Upper lobe of left lung (tissue), 6 donors: ENCODE measurements at regions not wholly inside any gene's neighbourhood (a gene's known extent, or its start where the extent isn't known, plus 50 kb on each side); places are given as distances from the start of the nearest gene placed in this dataset.

Experiments
- ATAC-seq, 2 donors: fragments of 200-7000 bp; cut with Tn5 transposase; one replicate each; pipeline ENCODE4 v1.9.1; 2022; ENCODE audit warnings: mild to moderate bottlenecking in 2 of 2, moderate library complexity in 2 of 2; ENCODE audit not compliant: low FRiP score in 2 of 2
- DNase-seq, 2 donors: peaks; one replicate each; pipeline ENCODE4 v3.0.0-alpha.2; 2019 to 2020
- H3K27ac ChIP-seq, 4 donors: fragments of 200-600 bp; sonication (generic); one replicate each; pipeline ENCODE4 v1.5.1; 2016 to 2019
- H3K27me3 ChIP-seq, 4 donors: fragments of 200-600 bp; sonication (generic); one replicate each; pipeline ENCODE4 v1.5.1; 2017 to 2019
- H3K36me3 ChIP-seq, 4 donors: fragments of 200-600 bp; sonication (generic); one replicate each; pipeline ENCODE4 v1.5.1; 2016 to 2019
- H3K4me1 ChIP-seq, 4 donors: fragments of 200-600 bp; sonication (generic); one replicate each; pipeline ENCODE4 v1.5.1; 2018 to 2019
- H3K4me3 ChIP-seq, 4 donors: fragments of 200-600 bp; sonication (generic); one replicate each; pipeline ENCODE4 v1.5.1; 2017 to 2019; ENCODE audit warnings: mild to moderate bottlenecking in 2 of 4, moderate library complexity in 1 of 4
- H3K9me3 ChIP-seq, 4 donors: fragments of 200-600 bp; sonication (generic); one replicate each; pipeline ENCODE4 v1.5.1; 2018 to 2019
- CTCF ChIP-seq, 6 experiments: fragments of 450-650 bp in 4 of 6; fragments of 200-600 bp in 2 of 6; sonication (generic) in 2 of 6; IDR thresholded peaks; one replicate each; pipeline ENCODE4 v1.5.1; 2016 to 2019; ENCODE audit warnings: antibody characterized with exemption in 6 of 6
- EP300 ChIP-seq, 4 donors: sonication (generic); formaldehyde crosslinking; IDR thresholded peaks; one replicate each; pipeline ENCODE4 v1.5.1; 2017; ENCODE audit warnings: antibody characterized with exemption in 4 of 4, control low read depth in 2 of 4
- POLR2A ChIP-seq, 4 donors: fragments of 450-650 bp; IDR thresholded peaks; one replicate each; pipeline ENCODE4 v1.5.1; 2016 to 2017; ENCODE audit warnings: antibody characterized with exemption in 4 of 4, mild to moderate bottlenecking in 2 of 4
- POLR2AphosphoS5 ChIP-seq, 2 donors: sonication (generic); formaldehyde crosslinking; IDR thresholded peaks; one replicate each; pipeline ENCODE4 v1.5.1; 2017; ENCODE audit warnings: antibody characterized with exemption in 2 of 2
- WGBS, 2 donors: methylation state at CpG; one replicate each; pipeline ENCODE4 v1.1.5; 2017 to 2018; 5-methylcytosine and 5-hydroxymethylcytosine counted together
- donor health status: DM: no; HTN: no; CAD: no; lungs with moderate emphysema.
- donor health status: DM: no; HTN: yes; CAD: no; lungs with severe emphysema.

- no peak overlapping the region for H3K4me3 ChIP-seq
These were observed 210.0 kb upstream of the NDN start for GRCh38 chr15:23897091-23897490.

GRCh38 chr15:23897531-23897930 is 210.4 kb upstream of the NDN start:
- Histone ChIP-seq H3K9me3 (no peaks in the 10 kb centered on the region), H3K27me3 (no peaks in the 10 kb centered on the region), H3K36me3 (no peaks in the 10 kb centered on the region), H3K4me3 (peak overlapping the region in 1 of 4 donors; percentile 10), H3K27ac (no peak overlapping the region), H3K4me1 (peaks cover 0 to 3% (median 0%) of the 10 kb centered on the region in 4 donors)
- TF ChIP-seq POLR2A (IDR thresholded peaks at IDR 0.05) = no peak
- TF ChIP-seq POLR2AphosphoS5 (IDR thresholded peaks at IDR 0.05) = no peak
- no peak for TF ChIP-seq EP300 (IDR thresholded peaks at IDR 0.05)
- no peak for TF ChIP-seq CTCF (IDR thresholded peaks at IDR 0.05)
- 45 to 60% methylated on average over 19 to 24 of the region's 24 CpGs for WGBS, 2 donors
- DNase-seq (peak in 1 of 2 donors; percentile 77), ATAC-seq (peak; percentile 40 to 42)

More at GRCh38 chr15:23897091-23897490, 210.0 kb upstream of the NDN start:
- WGBS, 2 donors = 56 to 57% methylated on average over 5 to 6 of the region's 6 CpGs
- ATAC-seq (peak in 1 of 2 donors; percentile 57), DNase-seq (no peak)
- Histone ChIP-seq H3K36me3 (no peaks in the 10 kb centered on the region), H3K4me1 (peaks cover 0 to 3% (median 0%) of the 10 kb centered on the region in 4 donors), H3K27me3 (no peaks in the 10 kb centered on the region), H3K9me3 (no peaks in the 10 kb centered on the region), H3K27ac (no peak overlapping the region)
- TF ChIP-seq POLR2A (IDR thresholded peaks at IDR 0.05) (no peak), CTCF (IDR thresholded peaks at IDR 0.05) (no peak), EP300 (IDR thresholded peaks at IDR 0.05) (no peak), POLR2AphosphoS5 (IDR thresholded peaks at IDR 0.05) (no peak)

- peak in 1 of 2 donors; percentile 34 for ATAC-seq
- Histone ChIP-seq H3K36me3 (no peaks in the 10 kb centered on the region), H3K4me1 (no peaks in the 10 kb centered on the region), H3K9me3 (no peaks in the 10 kb centered on the region), H3K27me3 (no peaks in the 10 kb centered on the region), H3K27ac (no peak overlapping the region), H3K4me3 (no peak overlapping the region)
- no peak for DNase-seq
- TF ChIP-seq CTCF (IDR thresholded peaks at IDR 0.05) (no peak), EP300 (IDR thresholded peaks at IDR 0.05) (no peak), POLR2A (IDR thresholded peaks at IDR 0.05) (no peak), POLR2AphosphoS5 (IDR thresholded peaks at IDR 0.05) (no peak)
- 29 to 39% methylated on average over 2 of the region's 2 CpGs for WGBS, 2 donors
These were observed 222.9 kb upstream of the NDN start for GRCh38 chr15:23910030-23910429.

GRCh38 chr15:23912191-23912590 is 225.1 kb upstream of the NDN start:
- Histone ChIP-seq H3K27ac (no peak overlapping the region), H3K36me3 (no peaks in the 10 kb centered on the region), H3K4me1 (no peaks in the 10 kb centered on the region), H3K4me3 (no peak overlapping the region), H3K27me3 (no peaks in the 10 kb centered on the region), H3K9me3 (no peaks in the 10 kb centered on the region)
- peak in 1 of 2 donors; percentile 44 for DNase-seq
- 28 to 30% methylated on average over 12 of the region's 12 CpGs for WGBS, 2 donors
- ATAC-seq = no peak
- TF ChIP-seq POLR2AphosphoS5 (IDR thresholded peaks at IDR 0.05) (no peak), EP300 (IDR thresholded peaks at IDR 0.05) (no peak), CTCF (IDR thresholded peaks at IDR 0.05) (no peak), POLR2A (IDR thresholded peaks at IDR 0.05) (no peak)

GRCh38 chr15:23913081-23913480 is 226.0 kb upstream of the NDN start:
- no peak for ATAC-seq
- no peaks in the 10 kb centered on the region for H3K27me3 ChIP-seq
- no peaks in the 10 kb centered on the region for H3K4me1 ChIP-seq
- no peak for TF ChIP-seq EP300 (IDR thresholded peaks at IDR 0.05)
- no peaks in the 10 kb centered on the region for H3K9me3 ChIP-seq
- no peaks in the 10 kb centered on the region for H3K36me3 ChIP-seq
- 64 to 65% methylated on average over 5 of the region's 5 CpGs for WGBS, 2 donors
- H3K4me3 ChIP-seq = no peak overlapping the region
- no peak for DNase-seq
- no peak overlapping the region for H3K27ac ChIP-seq
